GM18519 (cell line): ENCODE measurements at regions not wholly inside any gene's neighbourhood (a gene's known extent, or its start where the extent isn't known, plus 50 kb on each side); places are given as distances from the start of the nearest gene placed in this dataset.

Experiments used
- ATAC-seq: cut with Tn5 transposase; IDR thresholded peaks from one replicate; pipeline ENCODE4 v1.9.1; 2021; ENCODE audit warnings: mild to moderate bottlenecking, moderate library complexity; ENCODE audit not compliant: unreplicated experiment, low FRiP score

DNA sequence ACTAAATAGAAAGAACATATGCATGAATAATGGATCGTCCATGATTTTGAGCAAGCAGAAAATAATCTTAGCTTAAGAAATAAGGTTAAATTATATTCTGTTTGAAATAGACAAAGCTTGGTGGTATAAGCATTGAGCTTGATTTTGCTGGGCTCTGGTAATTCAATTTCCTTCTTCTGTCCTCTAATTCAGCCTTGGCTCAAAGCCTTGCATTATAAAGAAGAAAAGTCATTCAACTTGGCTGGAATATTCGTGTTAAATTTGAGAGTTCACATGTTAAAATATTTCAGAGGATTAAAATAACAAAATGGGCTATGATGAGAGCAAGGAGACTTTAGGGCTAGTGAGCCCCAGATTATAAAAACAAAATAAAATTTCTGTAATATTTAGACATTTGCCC is 415.4 kb upstream of the PCDH20 start:
- no peak for ATAC-seq

DNA sequence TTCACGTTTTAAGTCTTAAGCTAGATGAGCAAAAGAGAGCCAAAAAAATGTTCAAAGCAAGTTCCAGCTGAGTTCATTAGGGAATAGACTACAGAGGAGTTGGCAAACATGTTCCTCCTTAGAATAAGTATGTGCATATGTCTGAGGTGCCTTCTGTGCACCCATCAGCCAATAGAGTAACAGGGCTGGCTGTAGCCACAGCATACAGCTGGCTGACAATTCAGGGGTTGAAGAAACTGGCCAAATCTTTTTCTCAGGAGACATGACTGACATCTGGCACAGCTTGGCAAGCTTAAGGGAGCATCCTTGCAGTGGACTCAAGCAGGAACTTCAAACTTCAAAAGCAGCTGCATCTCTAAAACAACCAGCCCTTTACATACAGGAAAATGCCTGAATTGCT is 414.8 kb upstream of the PCDH20 start:
- no peak for ATAC-seq

DNA sequence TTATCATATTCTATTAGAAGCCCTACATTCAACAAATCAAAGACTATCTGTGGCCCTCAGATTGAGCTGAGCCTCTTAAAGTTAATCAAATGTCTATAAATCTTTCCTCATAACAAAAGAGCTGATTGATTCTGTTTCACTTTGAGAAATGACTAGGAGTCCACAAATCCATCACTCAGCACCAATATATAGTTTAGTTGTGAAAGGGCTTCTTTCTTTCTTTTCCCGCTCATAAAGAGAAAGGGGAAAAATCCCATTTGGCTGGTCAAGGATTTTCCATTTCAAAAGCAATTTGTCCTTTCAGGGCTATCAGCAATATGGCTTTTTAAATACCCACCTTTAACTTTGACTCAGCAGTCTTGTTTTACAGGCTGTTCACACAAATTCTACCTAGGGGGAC is 408.5 kb upstream of the PCDH20 start:
- no peak for ATAC-seq

DNA sequence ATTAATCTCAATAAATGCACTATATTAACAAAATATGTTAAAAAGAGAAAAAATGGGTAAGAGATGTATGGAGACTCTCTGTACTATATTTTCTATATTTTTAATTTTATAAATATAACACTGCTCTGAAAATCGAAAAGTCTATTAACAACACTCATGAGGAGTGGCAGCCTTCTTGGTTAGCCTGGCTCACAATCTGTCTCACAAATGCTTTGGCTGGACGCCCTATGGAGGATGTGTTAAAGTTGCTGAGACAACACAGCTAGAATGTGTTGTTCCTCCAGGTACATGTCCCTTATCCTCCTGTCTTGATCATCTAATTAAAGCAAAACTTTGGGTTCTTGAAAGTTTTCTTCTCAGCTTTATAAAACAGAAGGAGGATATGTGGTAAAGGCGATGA is 396.6 kb upstream of the PCDH20 start:
- no peak for ATAC-seq

DNA sequence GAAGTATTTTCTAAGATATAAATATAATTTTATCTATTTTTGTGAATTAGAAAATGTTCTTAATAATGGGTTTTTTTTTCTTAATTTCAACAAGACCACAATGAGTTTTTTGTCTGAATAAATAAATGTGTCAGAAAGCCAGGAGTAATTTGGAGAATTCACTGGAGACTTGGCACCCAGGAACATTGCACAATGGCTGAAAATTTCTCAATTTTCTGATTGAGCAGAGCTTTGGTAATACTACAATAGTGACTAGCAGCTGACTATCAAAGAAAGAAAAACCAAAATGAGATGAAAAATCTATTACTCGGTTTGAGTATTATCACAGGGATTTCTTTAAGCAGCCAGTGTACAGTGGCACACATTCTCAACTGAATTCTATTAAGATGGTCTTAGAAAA is 394.4 kb upstream of the PCDH20 start:
- ATAC-seq = no peak

DNA sequence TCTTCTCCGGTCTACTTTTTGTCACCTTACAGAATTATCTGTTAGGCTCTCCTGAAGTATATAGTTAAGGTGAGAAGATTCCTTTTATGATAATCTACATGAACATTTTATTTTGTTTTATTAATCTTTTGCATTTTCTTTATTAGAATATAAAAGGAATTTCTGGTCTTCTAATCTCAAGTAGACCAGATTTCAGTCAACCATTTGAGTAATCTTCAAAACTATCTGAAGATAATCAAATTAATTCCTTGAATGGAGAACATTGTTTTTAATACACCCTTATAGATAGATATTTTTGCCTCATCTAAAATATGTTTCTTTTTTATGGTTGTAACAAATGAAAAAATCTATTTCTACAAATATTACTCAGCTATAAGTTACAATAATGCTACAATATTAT is 381.7 kb upstream of the PCDH20 start:
- ATAC-seq = no peak

DNA sequence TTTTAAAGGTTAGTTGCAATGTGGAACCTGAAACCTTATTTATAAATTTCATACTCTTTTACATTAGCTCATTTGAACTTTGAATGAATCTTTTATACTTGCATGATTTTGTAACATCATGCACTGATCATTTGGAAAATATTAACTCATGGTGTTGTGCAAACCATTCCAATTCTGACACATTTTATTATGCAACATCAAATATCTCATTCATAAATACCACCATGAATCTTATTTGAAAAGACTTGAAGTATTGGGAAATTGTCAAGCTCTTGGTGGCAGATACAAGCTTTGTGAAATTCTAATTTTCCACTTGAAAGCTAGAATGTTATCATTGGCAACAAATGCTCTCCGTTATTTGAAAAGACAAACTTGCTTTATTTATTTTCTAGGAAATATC is 379.9 kb upstream of the PCDH20 start:
- no peak for ATAC-seq

DNA sequence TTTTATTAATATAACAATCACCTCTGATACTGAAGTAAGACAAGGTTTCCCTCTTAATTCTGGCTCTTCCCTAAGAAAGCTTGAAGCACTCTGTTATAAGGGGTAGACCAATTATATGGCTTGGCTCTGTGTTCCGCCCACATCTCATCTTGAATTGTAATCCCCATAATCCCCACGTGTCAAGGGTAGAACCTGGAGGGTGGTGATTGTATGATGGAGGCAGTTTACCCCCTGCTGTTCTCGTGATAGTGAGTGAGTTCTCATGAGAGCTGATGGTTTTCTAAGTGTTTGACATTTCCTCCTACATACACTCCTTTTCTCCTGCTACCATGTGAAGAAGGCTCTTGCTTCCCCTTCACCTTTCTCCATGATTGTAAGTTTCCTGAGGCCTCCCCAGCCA is 363.8 kb upstream of the PCDH20 start:
- ATAC-seq = no peak

DNA sequence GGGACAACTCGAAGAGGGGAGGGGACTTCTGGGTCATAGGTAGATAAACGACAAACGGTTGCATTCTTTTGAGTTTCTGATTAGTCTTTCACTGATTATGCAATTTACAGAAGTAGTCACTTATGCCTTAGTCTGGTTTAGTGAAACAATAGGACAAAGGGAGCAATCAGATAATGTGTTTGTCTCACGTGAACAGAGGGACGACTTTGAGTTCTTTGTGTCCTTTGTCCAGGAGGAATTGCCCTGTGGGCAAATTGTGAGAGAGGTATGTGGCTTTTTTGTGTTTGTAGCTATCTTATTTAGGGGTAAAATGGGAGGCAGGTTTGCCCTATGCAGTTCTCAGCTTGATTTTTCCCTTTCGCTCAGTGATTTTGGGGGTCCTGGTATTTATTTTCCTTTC is 362.9 kb upstream of the PCDH20 start:
- ATAC-seq = no peak

DNA sequence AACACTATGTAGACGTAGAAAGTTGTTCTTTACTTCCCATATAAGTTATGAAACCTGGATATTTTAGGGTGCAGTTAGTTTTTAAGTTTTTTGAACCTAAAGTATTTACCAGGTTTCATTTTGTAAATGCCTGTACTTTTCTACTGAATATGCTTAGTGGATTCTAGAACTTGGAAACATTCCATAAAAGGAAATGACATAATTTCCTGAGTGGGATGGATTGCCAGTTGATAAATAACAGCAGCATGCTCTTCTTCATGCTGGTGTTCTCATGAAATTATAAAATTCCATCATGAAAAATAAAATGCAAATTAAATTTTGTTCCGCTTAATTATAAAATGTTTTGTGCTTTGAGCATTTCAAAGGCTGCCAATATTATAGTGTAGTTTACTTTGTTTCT is 362.2 kb upstream of the PCDH20 start:
- ATAC-seq = no peak

DNA sequence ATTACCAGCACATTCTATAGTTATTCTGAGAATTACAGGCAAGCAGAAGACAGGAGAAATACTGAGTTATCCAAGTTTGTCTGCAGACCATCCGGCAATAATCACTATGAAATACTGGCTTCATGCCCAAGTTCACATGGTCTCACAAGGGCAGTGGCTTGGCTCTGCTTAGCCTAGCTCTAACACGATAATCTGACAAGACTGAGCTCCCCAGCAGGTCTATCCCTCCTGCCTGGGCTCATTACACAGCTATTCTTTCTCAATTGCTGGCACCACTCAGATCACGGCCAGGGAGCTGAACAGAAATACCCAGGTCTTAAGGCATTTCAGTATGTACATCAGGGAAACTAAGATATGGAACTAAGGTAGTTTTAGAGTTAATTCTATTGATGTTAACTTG is 361.6 kb upstream of the PCDH20 start:
- ATAC-seq = no peak

DNA sequence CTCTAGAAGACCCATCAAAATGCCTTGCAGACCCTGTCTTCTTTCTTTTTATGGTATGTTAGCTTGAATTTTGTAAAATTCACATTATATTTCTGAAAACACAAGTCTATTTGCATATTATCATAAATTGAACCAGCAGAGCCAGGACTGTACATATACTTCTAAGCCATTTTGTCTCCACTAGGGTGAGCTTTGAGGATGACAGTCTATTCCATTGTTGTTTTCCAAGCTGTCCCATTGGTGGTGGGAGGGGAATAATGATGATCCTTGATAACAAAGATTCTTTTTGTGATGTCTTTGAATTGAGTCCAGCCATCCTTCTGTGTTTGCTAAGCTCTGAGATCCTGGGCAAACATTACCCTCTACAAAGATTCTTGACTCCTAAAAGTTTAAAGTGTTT is 359.3 kb upstream of the PCDH20 start:
- no peak for ATAC-seq

DNA sequence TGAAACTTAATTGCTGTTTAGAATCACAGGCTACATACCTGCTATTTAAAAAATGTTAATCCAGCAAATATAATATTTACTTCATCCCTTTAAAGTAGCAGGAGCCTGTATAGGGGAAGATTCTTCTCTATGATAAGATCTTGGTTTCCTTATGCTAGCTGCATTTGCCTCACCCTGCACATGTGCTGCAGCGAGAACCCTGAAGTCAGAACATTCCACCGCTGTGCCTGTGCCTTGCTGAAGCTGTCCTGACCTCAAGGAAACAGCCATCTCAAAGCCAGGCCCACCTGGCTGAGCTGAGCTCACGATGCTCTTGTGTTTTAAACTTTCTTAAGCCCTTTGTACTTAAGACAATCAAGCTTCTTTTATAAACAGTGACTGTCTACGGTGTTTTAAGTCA is 355.0 kb upstream of the PCDH20 start:
- ATAC-seq = no peak

DNA sequence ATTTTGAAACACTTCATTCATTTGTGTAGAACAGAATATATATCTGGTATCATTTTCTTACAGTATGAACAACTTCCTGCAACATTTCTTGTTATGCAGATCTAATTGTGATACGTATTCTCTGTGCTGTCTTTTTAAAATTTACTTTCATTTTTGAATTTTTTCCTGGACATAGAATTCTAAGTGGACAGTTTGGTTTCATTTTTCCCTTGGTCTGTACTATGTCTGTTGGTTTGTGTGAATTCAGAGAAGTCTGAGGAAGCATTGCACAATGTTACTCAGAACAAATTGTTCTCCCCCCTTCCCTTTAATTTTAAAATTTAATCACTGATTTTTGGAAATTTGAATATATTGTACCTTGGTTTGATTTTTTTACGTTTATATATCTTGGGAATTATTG is 352.5 kb upstream of the PCDH20 start:
- no peak for ATAC-seq

DNA sequence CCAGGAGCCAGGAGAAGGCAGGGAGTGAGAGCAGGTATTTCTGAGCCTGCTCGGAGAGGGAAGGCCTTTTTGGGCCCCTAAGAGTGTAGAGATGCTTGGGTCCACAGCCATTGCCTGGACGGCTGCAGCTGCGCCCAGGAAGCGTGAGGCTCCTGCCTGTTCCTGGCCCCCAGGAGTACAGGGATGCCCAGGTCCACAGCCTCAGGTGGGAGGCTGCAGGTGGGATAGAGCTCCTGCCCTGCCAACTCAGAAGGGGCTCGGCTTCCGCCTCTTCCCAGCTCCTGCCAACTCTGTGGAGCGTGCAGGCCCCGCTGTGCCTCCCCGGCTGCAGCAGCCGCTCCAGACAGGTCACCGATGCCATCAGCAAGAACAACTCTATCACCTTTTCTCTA is 351.0 kb upstream of the PCDH20 start:
- ATAC-seq = no peak

DNA sequence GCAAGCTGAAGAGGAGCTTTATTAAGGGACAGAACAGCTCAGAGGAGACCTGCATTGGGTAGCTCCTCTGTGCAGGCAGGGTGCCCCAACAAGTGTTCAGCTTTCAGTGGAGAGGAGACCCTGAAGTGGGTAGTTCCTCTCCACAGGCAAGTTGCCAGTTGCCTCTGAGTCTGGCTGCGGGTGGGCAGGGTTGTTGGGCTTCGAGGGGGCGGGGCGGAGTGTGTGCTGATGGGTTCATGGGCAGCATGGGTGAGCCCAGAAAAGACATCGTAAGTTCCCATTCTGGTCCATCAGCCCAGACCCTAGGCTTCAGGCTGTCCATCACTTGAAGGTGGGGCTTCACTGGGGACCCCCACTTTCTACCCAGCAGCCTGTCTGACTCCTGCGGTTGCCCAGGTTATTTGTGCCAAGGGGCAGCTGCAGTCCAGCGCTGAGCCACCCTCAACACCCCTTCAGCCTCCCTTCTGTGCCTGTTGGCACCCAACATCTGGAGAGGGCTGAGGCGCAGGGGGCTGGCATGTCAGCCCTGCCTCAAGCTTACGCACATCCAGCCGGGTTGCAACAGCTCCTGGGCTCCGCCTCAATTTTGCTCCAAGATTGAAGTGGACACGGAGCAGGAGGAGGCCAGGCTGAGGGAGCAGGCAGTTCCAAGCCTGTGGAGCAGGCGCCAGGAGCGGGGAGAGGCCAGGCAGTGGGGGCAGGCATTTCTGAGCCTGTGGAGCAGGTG is 350.5 kb upstream of the PCDH20 start:
- ATAC-seq = no peak

DNA sequence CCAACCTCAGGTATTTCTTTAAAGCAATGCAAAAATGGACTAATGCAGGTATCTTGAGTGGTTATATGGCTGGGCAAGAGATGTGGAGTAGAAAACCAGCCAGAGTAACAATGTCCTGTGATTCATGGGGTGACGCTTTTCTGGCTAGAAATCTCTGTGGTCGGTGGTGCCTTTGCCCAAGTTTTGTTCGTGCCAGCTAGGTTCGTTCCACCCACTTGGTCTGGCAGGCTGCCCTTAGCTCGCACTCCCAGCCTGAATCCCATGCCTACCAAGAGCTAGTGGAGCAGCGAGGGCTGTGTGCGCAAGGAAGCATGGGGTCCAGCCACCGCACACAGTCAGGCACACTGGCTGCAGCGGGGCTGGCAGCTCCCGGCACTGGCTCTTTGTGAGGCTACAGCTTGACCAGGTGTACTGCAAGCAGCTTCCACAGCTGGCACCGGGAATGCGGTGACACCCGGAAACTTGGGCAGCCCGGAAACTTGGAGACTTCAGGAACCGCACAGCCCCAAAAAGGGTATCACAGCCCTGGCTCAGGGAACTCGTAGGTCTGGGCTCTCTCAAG is 349.6 kb upstream of the PCDH20 start:
- no peak for ATAC-seq

DNA sequence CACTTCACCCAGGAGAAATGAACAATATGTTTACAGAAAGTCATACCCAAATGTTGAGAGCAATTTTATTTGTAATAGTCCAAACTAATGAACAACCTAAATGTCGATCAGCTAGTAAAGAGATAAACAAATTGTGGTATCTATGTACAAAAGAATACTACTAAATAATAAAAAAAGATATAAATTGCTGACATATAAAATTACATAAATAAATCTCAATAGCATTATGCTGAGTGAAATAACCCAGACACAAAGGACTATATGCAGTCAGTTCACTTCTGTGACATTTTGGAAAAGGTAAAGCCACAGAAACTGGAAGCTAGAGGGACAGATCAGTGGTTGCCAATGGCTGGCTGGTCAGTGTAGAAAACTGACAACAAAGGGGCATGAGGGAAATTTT is 346.0 kb upstream of the PCDH20 start:
- ATAC-seq = no peak

DNA sequence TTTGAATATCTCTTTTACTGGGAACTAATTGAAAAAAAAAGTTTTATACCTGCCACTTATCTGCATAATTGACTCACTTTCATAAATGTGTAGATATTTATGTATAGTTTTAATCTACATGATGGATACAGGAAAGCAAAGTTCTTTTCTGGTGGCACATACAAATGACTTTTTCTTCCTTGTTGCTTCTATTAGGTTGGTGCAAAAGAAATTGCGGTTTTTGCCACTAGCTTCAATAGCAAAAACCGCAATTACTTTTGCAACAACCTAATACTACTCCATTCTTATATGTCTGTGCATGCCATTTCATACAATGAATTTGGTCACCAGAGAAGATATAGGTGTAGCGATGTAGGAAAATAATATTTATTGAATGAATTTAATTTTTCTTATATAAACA is 344.5 kb upstream of the PCDH20 start:
- no peak for ATAC-seq

DNA sequence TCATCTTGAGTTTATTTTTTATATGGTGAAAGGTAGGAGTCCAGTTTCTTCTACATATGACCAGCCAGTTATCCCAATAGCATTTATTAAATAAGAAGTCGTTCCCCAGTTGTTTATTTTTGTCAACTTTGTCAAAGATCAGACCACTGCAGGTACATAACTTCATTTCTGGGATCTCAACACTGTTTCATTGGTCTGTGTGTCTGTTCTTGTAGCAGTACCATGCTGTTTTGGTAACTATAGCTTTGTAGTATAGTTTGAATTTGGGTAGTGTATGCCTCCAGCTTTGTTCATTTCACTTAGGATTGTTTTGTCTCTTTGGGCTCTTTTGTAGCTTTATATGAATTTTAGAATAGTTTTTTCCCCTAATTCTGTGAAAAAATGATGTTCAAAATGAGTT is 340.4 kb upstream of the PCDH20 start:
- no peak for ATAC-seq

DNA sequence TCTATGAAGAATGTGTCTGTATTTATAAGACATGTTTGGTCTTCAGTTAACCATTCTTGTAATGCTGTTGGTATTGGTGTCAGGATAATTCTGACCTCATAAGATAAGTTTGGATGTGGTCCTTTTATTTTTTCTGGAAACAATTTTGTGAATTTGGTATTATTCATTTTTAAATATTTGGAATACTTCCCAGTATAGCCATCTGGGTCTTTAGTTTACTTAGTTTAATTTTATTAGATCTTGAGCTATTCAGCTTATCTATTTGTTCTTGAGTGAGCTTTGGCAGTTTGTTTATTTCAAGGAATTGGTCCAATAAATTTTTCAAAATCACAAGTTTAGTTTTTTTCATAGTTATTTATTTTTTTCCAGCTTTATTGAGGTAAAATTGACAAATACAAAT is 335.4 kb upstream of the PCDH20 start:
- no peak for ATAC-seq

DNA sequence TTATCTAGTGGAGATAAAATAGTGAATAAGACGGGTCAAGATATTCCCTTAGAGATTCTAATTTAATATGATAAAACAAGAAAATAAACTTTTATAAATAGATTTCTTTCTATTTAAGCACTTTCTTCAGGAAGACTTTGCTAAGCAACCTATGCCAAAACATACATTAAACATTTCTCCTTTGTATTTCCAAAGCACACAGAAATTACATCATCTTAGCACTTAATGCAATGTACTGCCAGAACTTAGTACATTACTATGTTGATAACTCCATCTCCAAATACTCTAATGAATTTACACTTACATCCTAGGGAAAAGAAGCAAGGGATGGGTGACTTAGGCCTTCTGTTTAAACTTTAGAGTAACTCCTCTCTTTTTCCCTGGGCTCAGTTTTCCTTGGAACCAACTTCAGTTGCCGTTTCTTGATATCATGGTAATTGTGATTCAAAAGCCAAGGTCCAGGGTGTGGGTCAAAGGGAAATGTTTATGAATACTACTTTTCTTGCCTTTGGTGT is 322.6 kb upstream of the PCDH20 start:
- no peak for ATAC-seq

DNA sequence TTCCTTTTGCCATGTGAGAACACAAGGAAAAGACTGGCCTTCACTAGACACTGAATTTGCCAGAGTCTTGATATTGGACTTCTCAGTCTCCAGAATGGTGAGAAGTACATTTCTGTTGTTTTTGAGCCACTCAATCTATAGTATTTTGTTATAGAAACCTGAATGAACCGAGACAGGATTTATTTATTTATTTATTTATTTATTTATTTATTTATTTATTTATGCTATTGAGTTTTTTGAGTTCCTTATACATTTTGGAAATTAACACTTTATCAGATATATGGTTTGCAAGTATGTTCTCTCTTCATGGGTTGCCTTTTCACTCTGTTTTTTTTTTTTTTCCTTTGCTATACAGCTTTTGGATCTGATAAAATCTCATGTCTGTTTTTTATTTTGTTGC is 319.0 kb upstream of the PCDH20 start:
- no peak for ATAC-seq
